GM10266 (cell line): ENCODE measurements at regions not wholly inside any gene's neighbourhood (a gene's known extent, or its start where the extent isn't known, plus 50 kb on each side); places are given as distances from the start of the nearest gene placed in this dataset.
"Not testable (repeated sequence)": the region's sequence is repeated elsewhere in the genome, so short reads cannot be mapped to it uniquely, and the experiment has no call there.

Experiments used
- DNase-seq: peaks from one replicate; pipeline ENCODE4 v3.0.0; 2012; ENCODE audit errors: extremely low spot score
- CTCF ChIP-seq: IDR thresholded peaks from 2 replicates; pipeline ENCODE4 v1.5.1; 2012; ENCODE audit warnings: mild to moderate bottlenecking, low read depth; ENCODE audit not compliant: control insufficient read depth, insufficient read depth; ENCODE audit errors: missing control alignments

- TF ChIP-seq CTCF = no peak
- no peak for DNase-seq
Observed at GRCh38 chrX:857376-857775, 226.8 kb downstream of the SHOX start.

GRCh38 chrX:856566-857290 is 226.1 kb downstream of the SHOX start:
- no peak for TF ChIP-seq CTCF
- no peak for DNase-seq

GRCh38 chrX:853304-853703 is 222.7 kb downstream of the SHOX start:
- DNase-seq = no peak

GRCh38 chrX:850471-850916 is 219.9 kb downstream of the SHOX start:
- TF ChIP-seq CTCF = no peak
- no peak for DNase-seq

More at GRCh38 chrX:853304-853703, 222.7 kb downstream of the SHOX start:
- TF ChIP-seq CTCF = no peak

GRCh38 chrX:848386-848785 is 217.8 kb downstream of the SHOX start:
- DNase-seq = no peak
- TF ChIP-seq CTCF = no peak

GRCh38 chrX:843306-843705 is 212.7 kb downstream of the SHOX start:
- DNase-seq = no peak
- TF ChIP-seq CTCF = no peak

GRCh38 chrX:840556-840955 is 210.0 kb downstream of the SHOX start:
- DNase-seq = no peak
- no peak for TF ChIP-seq CTCF

GRCh38 chrX:838666-839065 is 208.1 kb downstream of the SHOX start:
- not testable (repeated sequence) for DNase-seq

- not testable (repeated sequence) for DNase-seq
Observed at GRCh38 chrX:835857-836256, 205.3 kb downstream of the SHOX start.
